ENCODE measurements at regions not wholly inside any gene's neighbourhood (a gene's known extent, or its start where the extent isn't known, plus 50 kb on each side); places are given as distances from the start of the nearest gene placed in this dataset.

- Histone ChIP-seq H3K27ac (ENCODE audit: low read depth in 2 of 2, low read length in 1 of 2) (no peak overlapping the region), H3K9ac (no peak overlapping the region), H3K4me3 (ENCODE audit: low read depth in 2 of 2, low read length in 1 of 2) (no peak overlapping the region), H3K36me3 (replicated peaks in 1 of 2; ENCODE audit: control insufficient read depth in 1 of 2, insufficient read depth in 2 of 2, low read length in 1 of 2) (no peaks in the 10 kb centered on the region), H3K27me3 (ENCODE audit: insufficient read depth) (no peaks in the 10 kb centered on the region), H3K9me3 (no peaks in the 10 kb centered on the region), H3K79me2 (ENCODE audit: insufficient read depth) (no peaks in the 10 kb centered on the region), H4K20me1 (ENCODE audit: insufficient read depth) (no peaks in the 10 kb centered on the region), H3F3A (replicated peaks; ENCODE audit: insufficient read depth) (peaks cover 3% of the 10 kb centered on the region), H3K9me2 (no peaks in the 10 kb centered on the region), H3K4me1 (ENCODE audit: control insufficient read depth in 1 of 2, insufficient read depth in 2 of 2, low read depth in 1 of 2, low read length in 1 of 2) (no peaks in the 10 kb centered on the region), H3K4me2 (no peak overlapping the region), H2AFZ (ENCODE audit: low read depth) (no peak overlapping the region)
- POLR2A ChIA-PET = interaction anchor here (0.6 kb wide), 1 partner anchor 20 kb away, joined by 3 read pairs; no protein-coding TSS in a partner anchor
- 85% methylated on average over 9 of the region's 9 CpGs for WGBS (ENCODE audit: low lambda C conversion rate)
- TF ChIP-seq REST (IDR thresholded peaks at IDR 0.05; ENCODE audit: low read depth, low read length) (no peak), NRF1 (IDR thresholded peaks at IDR 0.05; ENCODE audit: low read depth, low read length) (no peak), TAF1 (IDR thresholded peaks at IDR 0.05; ENCODE audit: borderline replicate concordance, low read depth, low read length) (no peak), RAD21 (IDR thresholded peaks at IDR 0.05; ENCODE audit: low read length) (no peak), RCOR1 (IDR thresholded peaks at IDR 0.05; ENCODE audit: low read length) (no peak), GABPA (IDR thresholded peaks at IDR 0.05; ENCODE audit: low read depth) (no peak), SIN3A (IDR thresholded peaks at IDR 0.05; ENCODE audit: borderline replicate concordance, low read depth, low read length) (no peak)
- TF ChIP-seq, protein P1, sequence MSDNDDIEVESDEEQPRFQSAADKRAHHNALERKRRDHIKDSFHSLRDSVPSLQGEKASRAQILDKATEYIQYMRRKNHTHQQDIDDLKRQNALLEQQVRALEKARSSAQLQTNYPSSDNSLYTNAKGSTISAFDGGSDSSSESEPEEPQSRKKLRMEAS (IDR thresholded peaks at IDR 0.05; ENCODE audit: low read depth) = no peak
- no peak for DNase-seq
- CTCF ChIA-PET = no interaction called here
Observed at GRCh38 chr9:129231759-129232158, 53.7 kb upstream of the IER5L start.

- CTCF ChIA-PET = no interaction called here
- no peak overlapping the region for H3K27ac ChIP-seq (ENCODE audit: low read depth in 2 of 2, low read length in 1 of 2)
- TF ChIP-seq FOXM1 (IDR thresholded peaks at IDR 0.05; ENCODE audit: low read depth) = no peak
- TF ChIP-seq REST (IDR thresholded peaks at IDR 0.05; ENCODE audit: low read depth, low read length) = no peak
- no peak for TF ChIP-seq POLR2AphosphoS5 (IDR thresholded peaks at IDR 0.05; ENCODE audit: low read depth, low read length)
- TF ChIP-seq TAF1 (IDR thresholded peaks at IDR 0.05; ENCODE audit: borderline replicate concordance, low read depth, low read length) = no peak
- TF ChIP-seq EP300 (IDR thresholded peaks at IDR 0.05; ENCODE audit: borderline replicate concordance in 1 of 2, low read depth in 1 of 2, low read length in 1 of 2) = no peak
- no peak for TF ChIP-seq EZH2phosphoT487 (IDR thresholded peaks at IDR 0.05; ENCODE audit: borderline replicate concordance, low read depth)
- TF ChIP-seq, protein P2, sequence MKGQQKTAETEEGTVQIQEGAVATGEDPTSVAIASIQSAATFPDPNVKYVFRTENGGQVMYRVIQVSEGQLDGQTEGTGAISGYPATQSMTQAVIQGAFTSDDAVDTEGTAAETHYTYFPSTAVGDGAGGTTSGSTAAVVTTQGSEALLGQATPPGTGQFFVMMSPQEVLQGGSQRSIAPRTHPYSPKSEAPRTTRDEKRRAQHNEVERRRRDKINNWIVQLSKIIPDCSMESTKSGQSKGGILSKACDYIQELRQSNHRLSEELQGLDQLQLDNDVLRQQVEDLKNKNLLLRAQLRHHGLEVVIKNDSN (IDR thresholded peaks at IDR 0.05; ENCODE audit: borderline replicate concordance, low read depth) = no peak
- no peak for TF ChIP-seq FOXJ3 (CRISPR knock-in tag; IDR thresholded peaks at IDR 0.05)
- no peak for TF ChIP-seq NRF1 (IDR thresholded peaks at IDR 0.05; ENCODE audit: low read depth, low read length)
- TF ChIP-seq, protein P3, sequence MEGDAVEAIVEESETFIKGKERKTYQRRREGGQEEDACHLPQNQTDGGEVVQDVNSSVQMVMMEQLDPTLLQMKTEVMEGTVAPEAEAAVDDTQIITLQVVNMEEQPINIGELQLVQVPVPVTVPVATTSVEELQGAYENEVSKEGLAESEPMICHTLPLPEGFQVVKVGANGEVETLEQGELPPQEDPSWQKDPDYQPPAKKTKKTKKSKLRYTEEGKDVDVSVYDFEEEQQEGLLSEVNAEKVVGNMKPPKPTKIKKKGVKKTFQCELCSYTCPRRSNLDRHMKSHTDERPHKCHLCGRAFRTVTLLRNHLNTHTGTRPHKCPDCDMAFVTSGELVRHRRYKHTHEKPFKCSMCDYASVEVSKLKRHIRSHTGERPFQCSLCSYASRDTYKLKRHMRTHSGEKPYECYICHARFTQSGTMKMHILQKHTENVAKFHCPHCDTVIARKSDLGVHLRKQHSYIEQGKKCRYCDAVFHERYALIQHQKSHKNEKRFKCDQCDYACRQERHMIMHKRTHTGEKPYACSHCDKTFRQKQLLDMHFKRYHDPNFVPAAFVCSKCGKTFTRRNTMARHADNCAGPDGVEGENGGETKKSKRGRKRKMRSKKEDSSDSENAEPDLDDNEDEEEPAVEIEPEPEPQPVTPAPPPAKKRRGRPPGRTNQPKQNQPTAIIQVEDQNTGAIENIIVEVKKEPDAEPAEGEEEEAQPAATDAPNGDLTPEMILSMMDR (IDR thresholded peaks at IDR 0.05) = no peak
- TF ChIP-seq CHD2 (IDR thresholded peaks at IDR 0.05; ENCODE audit: low read length, partially characterized antibody) = no peak
Observed at GRCh38 chr9:129231022-129231739, 53.1 kb upstream of the IER5L start.

More at GRCh38 chr9:129231022-129231739, 53.1 kb upstream of the IER5L start:
- no peaks in the 10 kb centered on the region for H3K79me2 ChIP-seq (ENCODE audit: insufficient read depth)
- no peaks in the 10 kb centered on the region for H3K9me2 ChIP-seq
- 75% methylated on average over 13 of the region's 25 CpGs for WGBS (ENCODE audit: low lambda C conversion rate)
- H3K4me1 ChIP-seq (ENCODE audit: control insufficient read depth in 1 of 2, insufficient read depth in 2 of 2, low read depth in 1 of 2, low read length in 1 of 2) = peaks cover under 1% of the 10 kb centered on the region in 2 experiments; a peak in 1 of 4 replicates
- H3K27me3 ChIP-seq (ENCODE audit: insufficient read depth) = no peaks in the 10 kb centered on the region
- no peaks in the 10 kb centered on the region for H3K36me3 ChIP-seq (replicated peaks in 1 of 2; ENCODE audit: control insufficient read depth in 1 of 2, insufficient read depth in 2 of 2, low read length in 1 of 2)
- POLR2A ChIA-PET = no interaction called here
- no peak overlapping the region for H3K4me2 ChIP-seq
- H3F3A ChIP-seq (replicated peaks; ENCODE audit: insufficient read depth) = peaks cover 3% of the 10 kb centered on the region
- no peak overlapping the region for H2AFZ ChIP-seq (ENCODE audit: low read depth)
- no peak overlapping the region for H3K4me3 ChIP-seq (ENCODE audit: low read depth in 2 of 2, low read length in 1 of 2)
- H3K9ac ChIP-seq = no peak overlapping the region
- no peaks in the 10 kb centered on the region for H3K9me3 ChIP-seq
- DNase-seq = no peak
- H4K20me1 ChIP-seq (ENCODE audit: insufficient read depth) = no peaks in the 10 kb centered on the region
